GM13977 (cell line): ENCODE measurements at regions not wholly inside any gene's neighbourhood (a gene's known extent, or its start where the extent isn't known, plus 50 kb on each side); places are given as distances from the start of the nearest gene placed in this dataset.

ENCODE experiments used
- DNase-seq: peaks from one replicate; pipeline ENCODE4 v3.0.0; 2012; ENCODE audit warnings: low spot score
- CTCF ChIP-seq: IDR thresholded peaks from 2 replicates; pipeline ENCODE4 v1.5.1; 2012; ENCODE audit warnings: mild to moderate bottlenecking, control low read depth; ENCODE audit not compliant: insufficient read depth; ENCODE audit errors: extremely low read depth, missing control alignments
- in situ Hi-C: fragments of 300-500 bp; cut with MboI; formaldehyde crosslinking; loops from one replicate; pipeline ENCODE4 v1.12.0; 2022; ENCODE audit warnings: low sequenced_read_pairs, low pct_unique_long_range_greater_than_20kb, mixed read lengths, inconsistent platforms; ENCODE audit not compliant: unreplicated experiment

GRCh38 chr5:58188262-58188651 lies 271.6 kb downstream of the PLK2 start:
- DNase-seq, result no peak
- TF ChIP-seq CTCF, result no peak
- in situ Hi-C loops, result no loop called here

- in situ Hi-C loops, result no loop called here
- TF ChIP-seq CTCF, result no peak
- no peak for DNase-seq
These were observed 272.2 kb downstream of the PLK2 start for GRCh38 chr5:58187432-58188261.

GRCh38 chr5:58185801-58186200 lies 274.1 kb downstream of the PLK2 start:
- in situ Hi-C loops, result no loop called here
- no peak for TF ChIP-seq CTCF
- no peak for DNase-seq

- in situ Hi-C loops, result no loop called here
- TF ChIP-seq CTCF, result no peak
- no peak for DNase-seq
These were observed 274.5 kb downstream of the PLK2 start for GRCh38 chr5:58185397-58185796.

GRCh38 chr5:58184910-58185309 lies 275.0 kb downstream of the PLK2 start:
- in situ Hi-C loops, result no loop called here
- no peak for TF ChIP-seq CTCF
- DNase-seq, result no peak

GRCh38 chr5:58183786-58184085 lies 276.1 kb downstream of the PLK2 start:
- no peak for DNase-seq
- in situ Hi-C loops, result no loop called here
- TF ChIP-seq CTCF, result no peak
